ENCODE measurements at regions not wholly inside any gene's neighbourhood (a gene's known extent, or its start where the extent isn't known, plus 50 kb on each side); places are given as distances from the start of the nearest gene placed in this dataset.
"Not testable (repeated sequence)": the region's sequence is repeated elsewhere in the genome, so short reads cannot be mapped to it uniquely, and the experiment has no call there.

DNA sequence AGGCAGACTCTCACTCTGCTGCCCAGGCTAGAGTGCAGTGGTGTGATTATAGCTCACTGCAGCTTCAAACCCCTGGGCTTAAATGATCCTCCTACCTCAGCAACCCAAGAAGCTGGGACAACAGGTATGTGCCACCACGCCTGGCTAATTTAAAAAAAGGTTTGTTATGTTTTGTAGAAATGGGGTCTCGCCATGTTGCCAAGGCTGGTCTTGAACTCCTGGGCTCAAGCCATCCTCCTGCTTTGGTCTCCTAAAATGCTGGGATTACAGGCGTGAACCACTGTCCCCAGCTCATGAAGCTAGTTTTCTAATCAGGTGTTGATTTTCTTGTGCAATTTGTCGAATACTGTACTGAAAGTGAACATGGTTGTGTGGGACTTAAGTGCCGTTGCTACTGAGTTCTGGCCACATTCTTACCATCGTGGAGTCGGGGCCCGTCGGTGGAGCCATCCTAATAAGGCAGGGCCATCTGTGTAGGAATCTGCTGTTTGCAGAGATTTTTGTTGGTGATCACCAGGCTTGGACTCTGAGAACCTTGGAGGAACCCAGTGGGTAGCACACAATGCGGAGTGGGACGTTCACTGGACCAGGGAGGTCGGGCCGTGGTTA lies 193.2 kb downstream of the GOLGA6L6 start:
- DNase-seq (ENCODE audit: insufficient read length, low spot score), result no peak
- no peak for FAIRE-seq
- no peak for TF ChIP-seq CTCF (IDR thresholded peaks at IDR 0.05; ENCODE audit: insufficient read depth, missing control alignments)

DNA sequence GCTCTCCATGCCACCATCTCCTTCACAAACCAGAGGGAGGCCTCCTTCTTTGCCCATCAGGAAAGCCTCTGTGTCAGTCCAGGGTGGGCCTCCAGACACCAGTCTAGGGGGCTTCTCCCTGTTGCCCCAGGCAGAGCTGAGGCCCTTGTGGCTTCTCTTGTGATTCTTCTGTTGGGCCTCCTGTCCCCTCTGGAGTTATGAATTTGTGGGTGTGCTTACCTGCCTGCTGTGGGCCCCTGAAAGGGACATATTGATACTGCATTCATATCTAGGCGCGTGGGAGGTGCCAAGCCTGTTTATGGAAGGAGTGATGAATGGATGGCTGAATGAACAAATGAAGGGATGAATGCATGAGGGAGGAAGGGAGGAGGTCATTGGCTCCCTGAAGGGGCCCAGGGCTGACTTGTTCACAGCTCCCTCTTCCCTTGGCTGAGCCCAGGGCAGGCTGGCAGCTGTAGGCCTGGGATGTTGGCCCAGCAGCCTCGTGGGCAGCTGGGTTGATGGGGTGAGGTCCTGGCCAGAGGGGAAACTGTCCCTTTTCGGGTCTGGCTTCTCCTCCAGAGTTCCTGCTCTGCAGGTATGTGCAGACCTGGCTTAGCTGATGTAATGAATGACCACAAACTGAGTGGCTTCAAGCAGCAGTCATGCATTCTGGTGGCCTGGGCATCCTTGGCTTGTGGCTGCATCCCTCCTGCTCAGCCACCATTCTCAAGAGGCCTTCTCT lies 195.4 kb downstream of the GOLGA6L6 start:
- TF ChIP-seq CTCF (IDR thresholded peaks at IDR 0.05; ENCODE audit: insufficient read depth, missing control alignments), result no peak
- no peak for DNase-seq (ENCODE audit: insufficient read length, low spot score)
- FAIRE-seq, result no peak

DNA sequence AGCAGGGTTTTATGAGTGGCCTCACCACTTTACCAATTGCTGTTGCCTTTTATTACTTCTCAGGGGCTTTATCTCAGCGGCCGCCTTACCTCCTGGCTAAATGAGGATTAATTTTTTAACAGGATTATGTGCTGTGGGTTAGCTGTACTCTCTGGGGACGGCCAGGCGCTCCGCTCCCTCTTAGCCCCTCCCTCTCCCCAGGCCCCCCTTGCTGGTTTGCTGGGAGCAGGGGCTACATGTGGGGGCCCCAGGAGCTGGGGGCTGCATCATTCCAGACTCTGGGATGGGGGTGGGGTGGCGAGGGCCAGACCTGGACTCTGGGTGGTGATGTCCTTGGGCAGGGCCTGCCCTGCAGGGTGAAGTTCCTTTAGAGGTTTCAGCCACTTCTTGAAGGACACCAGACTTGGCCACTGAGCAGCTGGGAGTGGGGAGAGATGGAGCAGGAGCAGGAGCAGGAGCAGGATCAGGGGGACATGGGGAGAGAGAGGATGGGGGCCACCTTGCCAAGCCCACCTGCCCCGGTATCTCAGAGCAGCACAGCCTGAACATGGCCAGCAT lies 196.1 kb downstream of the GOLGA6L6 start:
- DNase-seq (ENCODE audit: insufficient read length, low spot score) (no peak), FAIRE-seq (no peak)
- TF ChIP-seq CTCF (IDR thresholded peaks at IDR 0.05; ENCODE audit: insufficient read depth, missing control alignments), result no peak

GRCh38 chr15:20344601-20345400 lies 196.8 kb downstream of the GOLGA6L6 start:
- FAIRE-seq (no peak), DNase-seq (ENCODE audit: insufficient read length, low spot score) (no peak)
- TF ChIP-seq CTCF (IDR thresholded peaks at IDR 0.05; ENCODE audit: insufficient read depth, missing control alignments), result no peak

- DNase-seq (ENCODE audit: insufficient read length, low spot score); FAIRE-seq: not testable (repeated sequence)
These were observed 198.0 kb downstream of the GOLGA6L6 start for GRCh38 chr15:20343395-20344211.

DNA sequence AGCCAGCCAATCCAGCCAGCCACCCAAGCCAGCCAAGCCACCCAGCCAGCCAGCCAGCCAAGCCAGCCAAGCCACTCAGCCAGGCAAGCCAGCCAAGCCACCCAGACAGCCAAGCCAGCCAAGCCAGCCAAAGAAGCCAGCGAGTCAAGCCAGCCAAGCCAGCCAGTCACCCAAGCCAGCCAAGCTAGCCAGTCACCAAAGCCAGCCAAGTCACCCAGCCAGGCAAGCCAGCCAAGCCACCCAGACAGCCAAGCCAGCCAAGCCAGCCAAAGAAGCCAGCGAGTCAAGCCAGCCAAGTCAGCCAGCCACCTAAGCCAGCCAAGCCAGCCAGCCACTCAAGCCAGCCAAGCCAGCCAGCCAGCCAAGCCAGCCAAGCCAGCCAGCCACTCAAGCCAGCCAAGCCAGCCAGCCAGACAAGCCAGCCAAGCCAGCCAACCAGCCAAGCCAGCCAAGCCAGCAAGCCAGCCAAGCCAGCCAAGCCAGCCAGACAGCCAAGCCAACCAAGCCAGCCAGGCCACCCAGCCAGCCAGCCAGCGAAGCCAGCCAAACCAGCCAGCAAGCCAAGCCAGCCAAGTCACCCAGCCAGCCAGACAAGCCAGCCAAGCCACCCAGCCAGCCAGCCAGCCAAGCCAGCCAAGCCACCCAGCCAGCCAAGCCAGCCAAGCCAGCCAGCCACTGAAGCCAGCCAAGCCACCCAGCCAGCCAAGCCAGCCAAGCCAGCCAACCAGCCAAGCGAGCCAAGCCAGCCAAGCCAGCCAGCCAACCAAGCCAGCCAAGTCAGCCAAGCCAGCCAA lies 198.8 kb downstream of the GOLGA6L6 start:
- FAIRE-seq; DNase-seq (ENCODE audit: insufficient read length, low spot score): not testable (repeated sequence)

- FAIRE-seq, result no peak
- no peak for DNase-seq (ENCODE audit: insufficient read length, low spot score)
- no peak for TF ChIP-seq CTCF (IDR thresholded peaks at IDR 0.05; ENCODE audit: insufficient read depth, missing control alignments)
These were observed 199.5 kb downstream of the GOLGA6L6 start for GRCh38 chr15:20341901-20342600.
